Activated CD8-positive, alpha-beta memory T cell treated with anti-CD3 and anti-CD28 coated beads for 1 hour (primary cell): ENCODE measurements at regions not wholly inside any gene's neighbourhood (a gene's known extent, or its start where the extent isn't known, plus 50 kb on each side); places are given as distances from the start of the nearest gene placed in this dataset.
"Not testable (repeated sequence)": the region's sequence is repeated elsewhere in the genome, so short reads cannot be mapped to it uniquely, and the experiment has no call there.

Experiments used
- DNase-seq, 2 donors: peaks; one replicate each; pipeline ENCODE4 v3.0.0-alpha.2; 2020; ENCODE audit warnings: low read depth in 1 of 2; ENCODE audit errors: extremely low read depth in 1 of 2

- DNase-seq = no peak
These were observed 98.5 kb upstream of the MBIP start for GRCh38 chr14:36418937-36419336.

- not testable (repeated sequence) for DNase-seq
These were observed 91.5 kb upstream of the MBIP start for GRCh38 chr14:36411951-36412350.

- DNase-seq = no peak
These were observed 88.0 kb upstream of the MBIP start for GRCh38 chr14:36408388-36408787.

GRCh38 chr14:36405589-36406274, 85.3 kb upstream of the MBIP start:
- DNase-seq = no peak

GRCh38 chr14:36402867-36403266, 82.4 kb upstream of the MBIP start:
- no peak for DNase-seq

- DNase-seq = no peak
These were observed 78.2 kb upstream of the MBIP start for GRCh38 chr14:36398463-36399291.

GRCh38 chr14:36397357-36397756, 76.9 kb upstream of the MBIP start:
- no peak for DNase-seq

GRCh38 chr14:36396798-36397197, 76.4 kb upstream of the MBIP start:
- no peak for DNase-seq

- DNase-seq = no peak
These were observed 74.2 kb upstream of the MBIP start for GRCh38 chr14:36394593-36394992.

- no peak for DNase-seq
These were observed 70.3 kb upstream of the MBIP start for GRCh38 chr14:36390718-36391117.

GRCh38 chr14:36383767-36384431, 63.5 kb upstream of the MBIP start:
- no peak for DNase-seq

GRCh38 chr14:36373982-36374673, 53.7 kb upstream of the MBIP start:
- peak; percentile 11 to 38 for DNase-seq
